ENCODE measurements at regions not wholly inside any gene's neighbourhood (a gene's known extent, or its start where the extent isn't known, plus 50 kb on each side); places are given as distances from the start of the nearest gene placed in this dataset.

GRCh38 chr18:39748727-39749126, 2183.1 kb upstream of the CELF4 start:
- TF ChIP-seq CTCF (IDR thresholded peaks at IDR 0.05), result no peak
- no peak for TF ChIP-seq EP300 (IDR thresholded peaks at IDR 0.05)
